KG1 (cell line): ENCODE measurements at regions not wholly inside any gene's neighbourhood (a gene's known extent, or its start where the extent isn't known, plus 50 kb on each side); places are given as distances from the start of the nearest gene placed in this dataset.
A peak's percentile ranks its signal among the peaks of the same experiment; 100 is the strongest.

ENCODE experiments used
- DNase-seq: peaks from one replicate; lab custom pipeline; 2025; lab: John Stamatoyannopoulos, UW

- no peak for DNase-seq
Measured at GRCh38 chr2:145721681-145722080, 1201.8 kb upstream of the ZEB2 start.

GRCh38 chr2:145715601-145716000, 1195.7 kb upstream of the ZEB2 start:
- no peak for DNase-seq

GRCh38 chr2:145710303-145710702, 1190.4 kb upstream of the ZEB2 start:
- DNase-seq, result no peak

- no peak for DNase-seq
Measured at GRCh38 chr2:145702305-145702704, 1182.4 kb upstream of the ZEB2 start.

- DNase-seq, result peak; percentile 19
Measured at GRCh38 chr2:145692971-145693478, 1173.1 kb upstream of the ZEB2 start.

- DNase-seq, result no peak
Measured at GRCh38 chr2:145691659-145692058, 1171.7 kb upstream of the ZEB2 start.

GRCh38 chr2:145690183-145690778, 1170.4 kb upstream of the ZEB2 start:
- DNase-seq, result no peak

- DNase-seq, result no peak
Measured at GRCh38 chr2:145689277-145689676, 1169.4 kb upstream of the ZEB2 start.

GRCh38 chr2:145688156-145688555, 1168.2 kb upstream of the ZEB2 start:
- DNase-seq, result no peak

- no peak for DNase-seq
Measured at GRCh38 chr2:145687442-145688134, 1167.7 kb upstream of the ZEB2 start.

GRCh38 chr2:145685383-145686050, 1165.6 kb upstream of the ZEB2 start:
- DNase-seq, result no peak

GRCh38 chr2:145682546-145683157, 1162.7 kb upstream of the ZEB2 start:
- DNase-seq, result no peak

- DNase-seq, result no peak
Measured at GRCh38 chr2:145680276-145680675, 1160.4 kb upstream of the ZEB2 start.

- no peak for DNase-seq
Measured at GRCh38 chr2:145677371-145677770, 1157.5 kb upstream of the ZEB2 start.

- DNase-seq, result no peak
Measured at GRCh38 chr2:145674705-145675104, 1154.8 kb upstream of the ZEB2 start.

- DNase-seq, result no peak
Measured at GRCh38 chr2:145669301-145669700, 1149.4 kb upstream of the ZEB2 start.

GRCh38 chr2:145666552-145666951, 1146.6 kb upstream of the ZEB2 start:
- DNase-seq, result no peak

- no peak for DNase-seq
Measured at GRCh38 chr2:145657265-145657664, 1137.3 kb upstream of the ZEB2 start.

- DNase-seq, result no peak
Measured at GRCh38 chr2:145655165-145655765, 1135.3 kb upstream of the ZEB2 start.

GRCh38 chr2:145654746-145655145, 1134.8 kb upstream of the ZEB2 start:
- DNase-seq, result no peak

- no peak for DNase-seq
Measured at GRCh38 chr2:145654156-145654555, 1134.2 kb upstream of the ZEB2 start.

GRCh38 chr2:145653553-145653952, 1133.6 kb upstream of the ZEB2 start:
- DNase-seq, result no peak
